ENCODE measurements at regions not wholly inside any gene's neighbourhood (a gene's known extent, or its start where the extent isn't known, plus 50 kb on each side); places are given as distances from the start of the nearest gene placed in this dataset.

DNA sequence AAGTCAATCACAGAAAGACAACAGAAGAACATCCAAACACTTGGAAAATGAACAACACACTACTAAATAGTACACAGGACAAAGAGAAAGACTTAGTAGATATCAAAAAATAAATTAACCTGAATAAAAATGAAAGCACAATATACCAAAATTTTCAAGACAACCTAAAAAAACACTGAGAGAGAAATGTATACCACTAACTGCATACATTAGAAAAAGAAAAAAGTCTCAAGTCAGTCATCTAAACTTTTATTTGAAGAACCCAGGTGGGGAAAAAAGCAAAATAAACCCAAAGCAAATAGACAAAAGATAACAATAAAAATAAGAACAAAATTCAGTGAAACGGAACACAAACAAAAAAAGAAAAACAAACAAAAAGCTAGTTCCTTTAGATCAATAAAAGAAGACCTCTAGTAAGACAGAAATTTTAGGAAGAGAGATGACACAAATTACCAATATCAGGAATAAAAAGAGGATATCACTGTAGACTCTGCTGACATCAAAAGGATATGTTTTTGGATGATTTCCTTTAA lies 172.8 kb downstream of the TRIM27 start:
- no peak for TF ChIP-seq POLR2A (IDR thresholded peaks at IDR 0.05; ENCODE audit: low read depth, low read length)
- no peak for TF ChIP-seq TAF1 (IDR thresholded peaks at IDR 0.05; ENCODE audit: borderline replicate concordance, low read depth, low read length)
- no peak for TF ChIP-seq POLR2AphosphoS5 (IDR thresholded peaks at IDR 0.05; ENCODE audit: low read depth, low read length)

All from GM12892 (cell line).